HG03025 (cell line): ENCODE measurements at regions not wholly inside any gene's neighbourhood (a gene's known extent, or its start where the extent isn't known, plus 50 kb on each side); places are given as distances from the start of the nearest gene placed in this dataset.

ENCODE experiments used
- ATAC-seq: cut with Tn5 transposase; IDR thresholded peaks from one replicate; pipeline ENCODE4 v1.9.1; 2021; ENCODE audit warnings: mild to moderate bottlenecking, moderate library complexity; ENCODE audit not compliant: unreplicated experiment, low FRiP score

DNA sequence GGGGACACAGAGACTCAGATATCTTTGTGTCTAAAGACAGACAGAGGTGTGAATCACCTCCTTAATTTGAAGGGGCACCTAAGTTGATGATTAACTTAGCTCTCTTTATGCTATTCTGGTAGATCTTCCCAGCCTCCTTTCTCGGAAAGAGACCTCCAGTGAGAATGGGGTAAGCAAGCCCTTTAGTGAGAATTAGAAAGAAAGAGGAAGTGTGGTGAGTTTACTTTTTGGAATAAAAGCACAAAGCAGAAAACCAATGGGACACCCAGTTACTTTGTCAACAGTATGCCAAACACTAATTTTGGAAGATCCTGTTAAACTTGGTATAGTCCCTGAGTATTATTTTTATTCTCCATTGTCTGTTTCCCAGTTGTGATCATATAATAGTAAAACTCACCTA, 302.8 kb upstream of the RASA1 start:
- no peak for ATAC-seq

DNA sequence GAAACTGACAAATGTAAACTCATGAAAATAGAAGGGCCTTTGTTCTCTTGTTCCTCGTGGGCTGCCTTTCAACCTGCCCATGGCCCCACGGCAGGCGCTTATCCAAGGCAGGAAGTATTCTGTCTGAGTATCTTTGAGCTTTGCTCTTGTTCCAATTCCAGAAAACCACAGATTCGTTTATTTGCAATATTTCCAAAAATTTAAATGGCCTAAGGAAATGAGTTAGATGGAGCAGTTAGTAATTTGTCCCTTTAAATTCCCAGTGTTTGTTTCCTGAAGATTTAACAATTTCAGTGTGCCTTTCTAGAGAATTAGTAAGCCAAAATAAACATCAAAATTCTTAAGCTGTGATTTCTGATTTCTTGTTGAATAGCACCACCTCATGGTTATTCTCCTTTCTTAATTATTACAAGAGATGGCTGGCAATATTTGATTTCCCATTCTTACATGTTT, 299.4 kb upstream of the RASA1 start:
- ATAC-seq, result no peak

GRCh38 chr5:86970361-86970760, 297.3 kb upstream of the RASA1 start:
- ATAC-seq, result no peak

DNA sequence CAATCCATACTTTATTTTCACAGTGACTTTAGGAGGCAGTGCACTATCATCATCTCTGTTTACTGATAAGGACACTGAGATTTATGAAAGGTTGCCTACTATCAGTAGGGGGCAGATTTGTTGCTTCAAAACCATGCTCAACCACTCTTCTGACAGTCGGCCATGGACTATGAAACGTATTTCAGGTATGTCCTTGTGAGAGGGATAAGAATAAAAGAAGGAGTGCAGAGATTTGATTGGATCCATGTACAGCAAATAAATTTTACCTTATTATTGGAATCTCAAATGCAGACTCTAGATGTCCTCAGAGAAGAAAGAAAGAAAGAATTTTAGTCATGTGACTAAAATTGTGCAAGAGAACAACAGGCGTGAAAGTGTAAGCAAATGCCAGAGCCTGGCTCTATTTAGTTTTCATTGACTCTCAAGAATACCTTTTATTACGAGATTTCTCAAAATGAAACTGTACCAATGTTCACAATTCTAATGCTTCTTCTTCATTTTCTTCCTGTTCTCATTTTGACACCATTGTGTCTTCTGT, 296.6 kb upstream of the RASA1 start:
- peak; percentile 75 for ATAC-seq

GRCh38 chr5:86974955-86975354, 292.7 kb upstream of the RASA1 start:
- ATAC-seq, result no peak

- ATAC-seq, result no peak
Measured at GRCh38 chr5:86977190-86977589, 290.5 kb upstream of the RASA1 start.

GRCh38 chr5:86977808-86978207, 289.9 kb upstream of the RASA1 start:
- ATAC-seq, result no peak

DNA sequence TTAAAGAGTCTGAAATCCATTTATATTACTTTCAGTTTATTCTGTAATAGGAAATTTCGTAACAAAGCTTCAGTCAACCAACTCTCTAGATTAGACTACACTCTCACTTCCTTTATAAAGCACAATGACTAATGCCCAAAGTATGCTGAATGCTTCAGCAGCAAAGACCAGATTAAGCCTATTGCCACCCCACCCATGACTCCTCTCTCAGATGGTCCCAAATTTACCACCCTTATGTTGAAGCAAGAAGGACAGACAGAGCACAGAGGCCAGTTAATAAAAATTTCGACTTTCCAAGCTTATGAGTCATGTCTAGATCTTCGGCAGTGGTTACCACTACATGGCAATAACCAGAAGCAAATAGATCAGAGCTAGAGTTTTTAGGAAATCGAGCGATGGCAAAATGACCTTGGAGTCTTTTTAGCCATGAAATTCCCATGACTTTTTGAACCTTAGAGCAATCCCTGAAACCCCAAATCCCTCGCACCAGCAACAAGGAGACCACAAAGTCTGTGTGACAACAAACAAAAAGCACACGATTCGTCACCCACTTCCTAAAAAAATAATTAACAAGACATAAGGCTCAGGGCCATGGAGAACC, 287.8 kb upstream of the RASA1 start:
- peak; percentile 55 for ATAC-seq

GRCh38 chr5:86981898-86982297, 285.8 kb upstream of the RASA1 start:
- no peak for ATAC-seq

DNA sequence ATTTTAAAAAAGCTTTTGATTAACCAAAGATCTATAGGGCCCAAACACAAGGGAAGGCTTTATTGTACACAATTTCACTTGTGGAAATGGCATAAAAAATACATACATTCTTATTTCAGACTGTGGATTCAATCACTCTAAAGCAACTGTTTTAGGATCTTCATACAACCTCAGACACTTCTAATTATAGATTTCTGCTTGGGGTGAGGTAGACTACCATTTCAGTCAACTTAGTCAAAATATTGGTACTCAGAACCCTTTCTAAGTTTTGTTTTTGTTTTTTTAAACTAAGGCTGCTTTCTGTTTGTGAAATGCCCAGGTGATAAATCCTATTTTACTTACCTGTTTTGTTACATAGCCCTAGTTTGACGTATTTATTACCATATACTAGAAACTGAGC, 284.5 kb upstream of the RASA1 start:
- ATAC-seq, result no peak

GRCh38 chr5:86986837-86987236, 280.8 kb upstream of the RASA1 start:
- no peak for ATAC-seq

DNA sequence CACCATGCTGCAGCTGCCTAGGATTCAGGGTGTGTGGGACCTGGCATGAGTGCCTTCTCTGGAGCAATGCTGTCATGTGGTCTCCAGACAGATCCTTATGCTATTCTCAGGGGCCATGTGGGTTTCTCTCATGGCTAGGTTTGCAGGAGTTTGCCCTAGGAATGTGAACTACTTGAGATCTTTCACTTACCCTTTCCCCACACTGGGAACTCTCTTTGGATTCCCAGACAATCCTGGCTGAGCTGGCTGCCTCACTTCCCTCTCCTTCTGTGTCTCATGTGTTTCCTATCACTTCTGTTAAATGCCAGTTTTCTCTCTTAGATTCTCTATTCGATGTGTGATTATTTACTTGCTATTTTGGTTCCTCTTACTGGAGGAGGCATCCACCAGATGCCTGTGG, 270.2 kb upstream of the RASA1 start:
- ATAC-seq, result no peak

DNA sequence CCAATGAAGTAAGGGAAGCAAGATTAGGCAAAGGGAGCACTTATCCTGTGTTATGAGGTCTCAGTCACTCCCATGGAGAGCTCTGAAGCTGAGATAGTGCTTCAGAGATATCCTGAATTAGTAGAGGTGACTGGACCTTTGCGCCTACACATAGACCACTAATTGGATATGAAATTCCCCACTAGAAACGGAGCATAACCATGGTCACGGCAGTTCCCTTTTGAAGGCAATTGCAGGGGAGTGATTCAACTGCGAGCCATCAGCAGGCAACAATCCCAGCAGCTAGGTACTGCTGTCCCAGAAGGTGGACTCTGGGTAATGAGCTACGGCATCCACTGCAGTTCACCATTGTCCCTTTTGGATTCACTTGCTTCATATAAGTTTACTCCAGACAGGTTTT, 267.7 kb upstream of the RASA1 start:
- no peak for ATAC-seq

GRCh38 chr5:87002485-87002884, 265.2 kb upstream of the RASA1 start:
- ATAC-seq, result no peak

- no peak for ATAC-seq
Measured at GRCh38 chr5:87004101-87004500, 263.6 kb upstream of the RASA1 start.

- ATAC-seq, result no peak
Measured at GRCh38 chr5:87007737-87008136, 259.9 kb upstream of the RASA1 start.

- no peak for ATAC-seq
Measured at GRCh38 chr5:87008751-87009560, 258.7 kb upstream of the RASA1 start.

- no peak for ATAC-seq
Measured at GRCh38 chr5:87010736-87011135, 256.9 kb upstream of the RASA1 start.

DNA sequence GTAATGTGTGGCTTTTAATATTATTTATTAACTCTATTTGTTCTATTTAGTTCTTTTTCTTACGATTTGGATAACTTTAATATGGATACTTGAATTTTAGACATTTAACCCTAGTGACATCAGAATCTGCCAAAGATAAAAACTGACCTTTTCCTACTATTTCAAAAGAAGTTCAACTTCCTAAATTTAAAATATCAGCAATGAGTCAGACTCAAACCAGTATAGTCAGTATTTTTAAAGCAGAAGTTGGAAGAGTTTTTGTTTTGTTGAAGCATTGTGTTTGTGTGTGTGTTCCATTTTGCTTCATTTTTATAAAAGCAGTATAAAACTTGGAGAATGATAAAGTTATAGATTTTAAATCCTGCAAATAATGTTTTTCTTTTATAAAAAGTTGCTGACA, 251.8 kb upstream of the RASA1 start:
- ATAC-seq, result no peak

GRCh38 chr5:87020099-87020934, 247.4 kb upstream of the RASA1 start:
- peak; percentile 99 for ATAC-seq

DNA sequence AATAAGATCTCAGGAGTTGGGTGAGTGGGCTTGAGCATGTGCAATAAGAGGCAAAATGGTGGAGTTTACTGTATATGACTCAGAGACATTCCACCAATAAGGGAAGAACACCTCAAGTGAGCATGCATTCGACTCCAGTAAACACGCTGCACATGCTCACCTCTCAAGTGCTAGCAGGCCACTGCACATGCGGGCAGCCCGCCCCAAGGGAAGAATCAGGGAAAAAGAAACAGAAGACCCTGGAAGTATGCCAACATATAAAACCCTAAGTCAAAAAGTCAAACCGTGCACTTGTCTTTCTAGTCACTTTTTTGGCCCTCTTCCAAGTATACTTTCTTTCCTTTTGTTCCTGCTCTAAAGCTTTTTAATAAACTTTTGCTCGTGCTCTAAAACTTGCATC, 245.3 kb upstream of the RASA1 start:
- no peak for ATAC-seq
